GM19438 (cell line): ENCODE measurements at regions not wholly inside any gene's neighbourhood (a gene's known extent, or its start where the extent isn't known, plus 50 kb on each side); places are given as distances from the start of the nearest gene placed in this dataset.
"Not testable (repeated sequence)": the region's sequence is repeated elsewhere in the genome, so short reads cannot be mapped to it uniquely, and the experiment has no call there.

Experiments
- ATAC-seq: cut with Tn5 transposase; IDR thresholded peaks from one replicate; pipeline ENCODE4 v1.9.1; 2021; ENCODE audit warnings: low read depth; ENCODE audit not compliant: unreplicated experiment

- no peak for ATAC-seq
Observed at GRCh38 chr2:57217013-57217412, 829.6 kb upstream of the VRK2 start.

- no peak for ATAC-seq
Observed at GRCh38 chr2:57218206-57218605, 828.4 kb upstream of the VRK2 start.

GRCh38 chr2:57229706-57230105 lies 816.9 kb upstream of the VRK2 start:
- ATAC-seq: not testable (repeated sequence)

- not testable (repeated sequence) for ATAC-seq
Observed at GRCh38 chr2:57232341-57232740, 814.3 kb upstream of the VRK2 start.

- ATAC-seq: not testable (repeated sequence)
Observed at GRCh38 chr2:57251495-57251894, 795.1 kb upstream of the VRK2 start.

GRCh38 chr2:57276408-57276807 lies 770.2 kb upstream of the VRK2 start:
- not testable (repeated sequence) for ATAC-seq

- no peak for ATAC-seq
Observed at GRCh38 chr2:57278451-57278850, 768.2 kb upstream of the VRK2 start.

- ATAC-seq: no peak
Observed at GRCh38 chr2:57291209-57291608, 755.4 kb upstream of the VRK2 start.

GRCh38 chr2:57296795-57297517 lies 749.6 kb upstream of the VRK2 start:
- ATAC-seq: no peak

- ATAC-seq: no peak
Observed at GRCh38 chr2:57313678-57314077, 732.9 kb upstream of the VRK2 start.

- no peak for ATAC-seq
Observed at GRCh38 chr2:57314682-57315081, 731.9 kb upstream of the VRK2 start.

- ATAC-seq: no peak
Observed at GRCh38 chr2:57330447-57330846, 716.2 kb upstream of the VRK2 start.

- no peak for ATAC-seq
Observed at GRCh38 chr2:57333221-57333620, 713.4 kb upstream of the VRK2 start.

GRCh38 chr2:57343391-57344006 lies 703.1 kb upstream of the VRK2 start:
- no peak for ATAC-seq

GRCh38 chr2:57368190-57368589 lies 678.4 kb upstream of the VRK2 start:
- ATAC-seq: no peak

GRCh38 chr2:57370882-57371585 lies 675.6 kb upstream of the VRK2 start:
- no peak for ATAC-seq

- no peak for ATAC-seq
Observed at GRCh38 chr2:57372237-57372984, 674.2 kb upstream of the VRK2 start.

- no peak for ATAC-seq
Observed at GRCh38 chr2:57373530-57373929, 673.1 kb upstream of the VRK2 start.

GRCh38 chr2:57376985-57377384 lies 669.6 kb upstream of the VRK2 start:
- no peak for ATAC-seq

GRCh38 chr2:57386305-57386704 lies 660.3 kb upstream of the VRK2 start:
- no peak for ATAC-seq
